C4-2B (cell line): ENCODE measurements at regions not wholly inside any gene's neighbourhood (a gene's known extent, or its start where the extent isn't known, plus 50 kb on each side); places are given as distances from the start of the nearest gene placed in this dataset.

Experiments
- H3K27ac ChIP-seq: fragments of 450-650 bp; 2 replicates; pipeline ENCODE4 v1.5.1; 2017
- ZFX ChIP-seq: fragments of 450-650 bp; IDR thresholded peaks from 2 replicates; pipeline ENCODE4 v1.6.1; 2017
- TF ChIP-seq, protein P1 (sequence below): fragments of 450-650 bp; conservative IDR thresholded peaks from 2 replicates; pipeline ENCODE4 v1.5.1; 2017; ENCODE audit warnings: mild to moderate bottlenecking

DNA sequence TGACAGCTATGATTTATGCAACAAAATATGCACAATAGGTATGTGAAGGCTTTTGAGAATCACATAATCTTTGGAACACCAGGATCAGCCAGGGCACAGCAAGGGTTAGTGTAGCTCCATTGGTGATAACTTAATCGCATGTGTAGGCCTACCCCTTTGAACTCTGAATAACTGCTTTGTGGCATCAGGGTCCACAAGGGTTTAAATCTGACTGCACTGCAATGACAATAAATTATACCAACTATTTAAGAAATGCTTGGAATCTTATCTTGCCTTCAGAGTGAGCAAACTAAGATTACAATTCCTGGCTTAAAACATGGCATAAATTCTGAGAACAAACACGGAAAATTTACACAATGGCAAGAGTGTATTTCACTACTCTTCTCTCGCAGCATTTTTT, 245.8 kb downstream of the FBXO8 start:
- no peak for TF ChIP-seq ZFX
- TF ChIP-seq, protein P1, sequence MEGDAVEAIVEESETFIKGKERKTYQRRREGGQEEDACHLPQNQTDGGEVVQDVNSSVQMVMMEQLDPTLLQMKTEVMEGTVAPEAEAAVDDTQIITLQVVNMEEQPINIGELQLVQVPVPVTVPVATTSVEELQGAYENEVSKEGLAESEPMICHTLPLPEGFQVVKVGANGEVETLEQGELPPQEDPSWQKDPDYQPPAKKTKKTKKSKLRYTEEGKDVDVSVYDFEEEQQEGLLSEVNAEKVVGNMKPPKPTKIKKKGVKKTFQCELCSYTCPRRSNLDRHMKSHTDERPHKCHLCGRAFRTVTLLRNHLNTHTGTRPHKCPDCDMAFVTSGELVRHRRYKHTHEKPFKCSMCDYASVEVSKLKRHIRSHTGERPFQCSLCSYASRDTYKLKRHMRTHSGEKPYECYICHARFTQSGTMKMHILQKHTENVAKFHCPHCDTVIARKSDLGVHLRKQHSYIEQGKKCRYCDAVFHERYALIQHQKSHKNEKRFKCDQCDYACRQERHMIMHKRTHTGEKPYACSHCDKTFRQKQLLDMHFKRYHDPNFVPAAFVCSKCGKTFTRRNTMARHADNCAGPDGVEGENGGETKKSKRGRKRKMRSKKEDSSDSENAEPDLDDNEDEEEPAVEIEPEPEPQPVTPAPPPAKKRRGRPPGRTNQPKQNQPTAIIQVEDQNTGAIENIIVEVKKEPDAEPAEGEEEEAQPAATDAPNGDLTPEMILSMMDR: no peak
- no peak overlapping the region for H3K27ac ChIP-seq

DNA sequence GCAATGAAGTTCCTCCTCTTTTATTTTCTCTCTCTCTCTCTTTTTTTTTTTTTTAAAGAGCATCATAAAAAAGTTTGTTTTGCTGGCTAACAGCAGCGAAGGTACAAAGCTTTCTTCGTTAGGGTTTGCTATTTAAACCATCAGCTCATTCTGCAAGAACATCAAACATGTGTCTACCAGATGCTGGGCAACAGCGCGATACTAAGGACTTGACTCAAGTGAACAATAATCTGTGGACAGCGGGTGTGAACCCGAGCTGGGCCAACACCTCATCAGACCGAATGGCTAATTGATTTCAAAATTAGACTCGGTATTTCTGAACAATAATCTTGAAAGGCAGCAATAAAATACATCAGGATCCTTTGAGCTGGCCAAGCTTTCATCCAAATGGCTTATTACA, 246.4 kb downstream of the FBXO8 start:
- H3K27ac ChIP-seq: no peak overlapping the region
- TF ChIP-seq, protein P1: no peak
- TF ChIP-seq ZFX: no peak

DNA sequence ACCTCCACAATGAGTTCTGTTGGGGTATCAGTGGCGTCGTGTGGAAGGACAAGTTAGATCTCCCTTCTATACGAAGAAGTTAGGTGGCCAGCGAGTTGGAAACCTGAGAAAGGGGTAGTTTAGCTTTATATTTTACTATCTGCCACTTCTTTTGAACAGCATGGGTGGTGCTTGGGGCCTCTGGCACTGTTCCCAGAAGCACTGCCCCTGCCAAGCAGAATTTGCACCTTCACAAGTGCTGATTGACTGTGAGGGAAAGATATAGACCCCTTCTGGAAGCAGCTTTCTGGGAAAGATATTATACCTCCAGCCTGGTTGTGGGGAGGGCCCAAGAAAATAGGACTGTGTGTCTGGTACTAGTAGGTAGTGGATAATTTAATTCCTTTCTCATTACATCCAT, 246.9 kb downstream of the FBXO8 start:
- TF ChIP-seq, protein P1: no peak
- no peak for TF ChIP-seq ZFX
- no peak overlapping the region for H3K27ac ChIP-seq

DNA sequence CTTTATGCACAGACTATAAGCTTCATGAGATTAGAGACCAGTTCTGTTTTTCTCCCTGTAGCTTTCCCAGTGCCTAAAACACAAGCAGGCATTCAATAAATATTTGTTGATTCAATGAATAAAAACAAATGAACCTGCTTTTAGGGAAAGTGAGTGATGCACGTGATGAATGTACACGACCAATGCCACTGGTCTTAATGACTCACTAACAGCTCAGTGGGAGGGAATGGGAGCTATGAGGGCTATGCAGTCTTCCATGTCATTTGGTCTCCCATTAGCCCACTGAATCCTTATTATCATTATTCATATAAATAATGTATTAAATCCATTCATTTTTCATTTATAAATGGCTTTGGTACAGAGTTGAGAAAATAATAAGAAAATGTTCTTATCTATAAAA, 247.4 kb downstream of the FBXO8 start:
- TF ChIP-seq, protein P1: no peak
- no peak for TF ChIP-seq ZFX
- no peak overlapping the region for H3K27ac ChIP-seq

DNA sequence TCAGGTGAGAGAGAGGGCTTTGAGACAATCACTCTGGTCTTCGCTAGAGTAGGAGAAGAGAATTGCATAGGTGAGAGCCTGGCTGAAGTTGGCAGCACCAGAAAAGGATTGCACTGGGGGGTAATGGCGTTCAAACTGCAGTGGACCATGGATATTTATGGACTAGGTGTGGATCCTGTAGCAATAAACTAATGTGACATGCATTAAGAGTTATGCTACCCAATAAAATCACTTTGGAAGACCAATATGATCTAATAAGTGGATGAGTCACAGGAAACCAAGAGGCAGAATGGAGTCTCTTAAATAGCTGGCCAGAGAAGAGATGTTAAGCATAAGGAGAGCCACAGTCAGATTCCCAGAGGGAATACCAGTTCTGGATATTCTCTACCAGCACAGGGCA, 259.8 kb downstream of the FBXO8 start:
- TF ChIP-seq, protein P1: no peak
- no peak for TF ChIP-seq ZFX
- no peak overlapping the region for H3K27ac ChIP-seq

DNA sequence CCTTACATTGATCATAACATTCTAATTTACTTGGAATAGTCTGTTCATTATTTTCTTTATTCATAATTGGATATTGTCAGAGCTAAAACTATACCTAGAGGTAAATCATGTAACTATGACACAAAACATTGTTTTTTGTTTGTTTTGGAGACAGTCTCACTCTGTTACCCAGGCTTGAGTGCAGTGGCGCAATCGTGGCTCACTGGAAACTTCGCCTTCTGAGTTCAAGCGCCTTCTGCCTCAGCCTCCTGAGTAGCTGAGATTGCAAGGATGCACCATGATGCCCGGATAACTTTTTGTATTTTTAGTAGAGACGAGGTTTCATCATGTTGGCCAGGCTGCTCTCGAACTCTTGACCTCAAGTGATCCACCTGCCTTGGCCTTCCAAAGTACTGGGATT, 265.2 kb downstream of the FBXO8 start:
- H3K27ac ChIP-seq: no peak overlapping the region
- TF ChIP-seq, protein P1: no peak

DNA sequence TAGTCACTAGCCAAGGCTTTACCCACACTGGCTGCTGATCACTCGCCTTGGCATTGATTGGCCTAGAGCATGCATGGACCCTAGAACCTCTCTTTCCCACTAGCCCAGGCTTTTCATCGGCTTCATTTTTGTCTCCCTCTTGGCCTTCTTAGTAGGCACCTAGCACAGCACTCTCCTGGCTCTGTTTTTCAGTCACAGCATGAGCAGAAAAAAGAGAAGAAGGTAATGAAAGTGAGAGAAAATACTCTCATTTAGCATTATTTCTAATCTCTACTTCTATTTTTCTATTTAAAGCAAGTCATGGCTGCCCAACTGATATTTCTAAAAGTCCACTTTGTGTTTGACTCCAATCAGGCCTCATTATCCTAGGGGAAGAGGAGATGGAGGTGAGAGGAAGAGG, 267.2 kb downstream of the FBXO8 start:
- TF ChIP-seq, protein P1: no peak
- TF ChIP-seq ZFX: no peak
- H3K27ac ChIP-seq: no peak overlapping the region
